ENCODE measurements at regions not wholly inside any gene's neighbourhood (a gene's known extent, or its start where the extent isn't known, plus 50 kb on each side); places are given as distances from the start of the nearest gene placed in this dataset.

GRCh38 chr5:8611067-8611466, 742.1 kb downstream of the MTRR start:
- Mint-ChIP-seq H3K9me3 (peaks cover 11 to 12% of the 10 kb centered on the region in 2 donors), H3K36me3 (no peaks in the 10 kb centered on the region), H3K27ac (no peak overlapping the region), H3K27me3 (ENCODE audit: low read depth in 2 of 2) (no peaks in the 10 kb centered on the region), H3K4me3 (no peak overlapping the region), H3K4me1 (no peaks in the 10 kb centered on the region)
- ATAC-seq (no peak), DNase-seq (no peak)
- Histone ChIP-seq H3K9me3 (ENCODE audit: control insufficient read depth, insufficient read depth, low read length) (no peaks in the 10 kb centered on the region), H3K36me3 (ENCODE audit: control insufficient read depth, insufficient read depth, low read length) (no peaks in the 10 kb centered on the region), H3K27me3 (ENCODE audit: control insufficient read depth, insufficient read depth, low read length) (no peaks in the 10 kb centered on the region), H3K4me3 (ENCODE audit: low read length) (no peak overlapping the region), H3K4me1 (ENCODE audit: control insufficient read depth, insufficient read depth, low read length) (no peaks in the 10 kb centered on the region), H3K27ac (ENCODE audit: low read length) (no peak overlapping the region)
- TF ChIP-seq CTCF (IDR thresholded peaks at IDR 0.05) = no peak
- intact Hi-C loops (cut with micrococcal nuclease) = no loop called here
- WGBS (ENCODE audit: insufficient coverage) = 92% methylated on average over 3 of the region's 3 CpGs

- ATAC-seq = no peak
- H3K27me3 ChIP-seq (ENCODE audit: control insufficient read depth, insufficient read depth, low read length) = no peaks in the 10 kb centered on the region
- no peaks in the 10 kb centered on the region for H3K9me3 ChIP-seq (ENCODE audit: control insufficient read depth, insufficient read depth, low read length)
- Mint-ChIP-seq H3K27me3 (ENCODE audit: low read depth in 2 of 2) (no peaks in the 10 kb centered on the region), H3K27ac (no peak overlapping the region), H3K4me1 (no peaks in the 10 kb centered on the region), H3K36me3 (no peaks in the 10 kb centered on the region), H3K9me3 (peaks cover 9 to 11% of the 10 kb centered on the region in 2 donors), H3K4me3 (no peak overlapping the region)
- H3K4me1 ChIP-seq (ENCODE audit: control insufficient read depth, insufficient read depth, low read length) = no peaks in the 10 kb centered on the region
- no peak overlapping the region for H3K27ac ChIP-seq (ENCODE audit: low read length)
- no peak for TF ChIP-seq CTCF (IDR thresholded peaks at IDR 0.05)
- H3K36me3 ChIP-seq (ENCODE audit: control insufficient read depth, insufficient read depth, low read length) = no peaks in the 10 kb centered on the region
- H3K4me3 ChIP-seq (ENCODE audit: low read length) = no peak overlapping the region
- WGBS (ENCODE audit: insufficient coverage) = 93% methylated on average over 3 of the region's 4 CpGs
- intact Hi-C loops (cut with micrococcal nuclease) = no loop called here
- no peak for DNase-seq
Measured at GRCh38 chr5:8613078-8613685, 744.2 kb downstream of the MTRR start.

GRCh38 chr5:8615142-8615858, 746.4 kb downstream of the MTRR start:
- H3K36me3 ChIP-seq (ENCODE audit: control insufficient read depth, insufficient read depth, low read length) = no peaks in the 10 kb centered on the region
- intact Hi-C loops (cut with micrococcal nuclease) = no loop called here
- DNase-seq = no peak
- no peak for ATAC-seq
- TF ChIP-seq CTCF (IDR thresholded peaks at IDR 0.05) = no peak
- no peak overlapping the region for H3K4me3 ChIP-seq (ENCODE audit: low read length)
- H3K27ac Mint-ChIP-seq = no peak overlapping the region
- WGBS (ENCODE audit: insufficient coverage) = 91% methylated on average over 7 of the region's 7 CpGs
- H3K4me1 ChIP-seq (ENCODE audit: control insufficient read depth, insufficient read depth, low read length) = no peaks in the 10 kb centered on the region
- no peaks in the 10 kb centered on the region for H3K27me3 Mint-ChIP-seq (ENCODE audit: low read depth in 2 of 2)
- no peaks in the 10 kb centered on the region for H3K4me1 Mint-ChIP-seq
- H3K9me3 ChIP-seq (ENCODE audit: control insufficient read depth, insufficient read depth, low read length) = no peaks in the 10 kb centered on the region
- no peak overlapping the region for H3K27ac ChIP-seq (ENCODE audit: low read length)
- peaks cover 9 to 11% of the 10 kb centered on the region in 2 donors for H3K9me3 Mint-ChIP-seq
- H3K4me3 Mint-ChIP-seq = no peak overlapping the region
- no peaks in the 10 kb centered on the region for H3K36me3 Mint-ChIP-seq
- no peaks in the 10 kb centered on the region for H3K27me3 ChIP-seq (ENCODE audit: control insufficient read depth, insufficient read depth, low read length)

Measured in natural killer cell (primary cell).